22Rv1 (cell line): ENCODE measurements at regions not wholly inside any gene's neighbourhood (a gene's known extent, or its start where the extent isn't known, plus 50 kb on each side); places are given as distances from the start of the nearest gene placed in this dataset.

Experiments
- CTCF ChIP-seq: fragments of 450-650 bp; IDR thresholded peaks from 2 replicates; pipeline ENCODE4 v1.5.1; 2017; ENCODE audit warnings: mild to moderate bottlenecking
- ZFX ChIP-seq: fragments of 450-650 bp; IDR thresholded peaks from 2 replicates; pipeline ENCODE4 v1.6.1; 2017; ENCODE audit warnings: antibody characterized with exemption, borderline replicate concordance

GRCh38 chr6:142692942-142693341 is 252.0 kb downstream of the HIVEP2 start:
- TF ChIP-seq CTCF (peak; percentile 86), ZFX (no peak)
